HG03354 (cell line): ENCODE measurements at regions not wholly inside any gene's neighbourhood (a gene's known extent, or its start where the extent isn't known, plus 50 kb on each side); places are given as distances from the start of the nearest gene placed in this dataset.
"Not testable (repeated sequence)": the region's sequence is repeated elsewhere in the genome, so short reads cannot be mapped to it uniquely, and the experiment has no call there.

Source experiments
- ATAC-seq: cut with Tn5 transposase; IDR thresholded peaks from one replicate; pipeline ENCODE4 v1.9.1; 2021; ENCODE audit warnings: mild to moderate bottlenecking; ENCODE audit not compliant: unreplicated experiment, poor library complexity, severe bottlenecking

- ATAC-seq = no peak
These were observed 101.5 kb upstream of the ANK3 start for GRCh38 chr10:60491162-60491561.

- no peak for ATAC-seq
These were observed 100.3 kb upstream of the ANK3 start for GRCh38 chr10:60490013-60490412.

GRCh38 chr10:60488111-60488669 is 98.5 kb upstream of the ANK3 start:
- no peak for ATAC-seq

GRCh38 chr10:60487543-60487942 is 97.9 kb upstream of the ANK3 start:
- ATAC-seq = no peak

GRCh38 chr10:60485025-60485424 is 95.3 kb upstream of the ANK3 start:
- no peak for ATAC-seq

GRCh38 chr10:60480865-60481563 is 91.3 kb upstream of the ANK3 start:
- no peak for ATAC-seq

GRCh38 chr10:60479305-60480020 is 89.8 kb upstream of the ANK3 start:
- ATAC-seq = peak; percentile 46

- ATAC-seq = no peak
These were observed 86.8 kb upstream of the ANK3 start for GRCh38 chr10:60476451-60476850.

GRCh38 chr10:60473557-60473956 is 83.9 kb upstream of the ANK3 start:
- no peak for ATAC-seq

- no peak for ATAC-seq
These were observed 80.4 kb upstream of the ANK3 start for GRCh38 chr10:60470091-60470490.

- ATAC-seq = not testable (repeated sequence)
These were observed 79.5 kb upstream of the ANK3 start for GRCh38 chr10:60469147-60469546.

GRCh38 chr10:60467202-60467546 is 77.5 kb upstream of the ANK3 start:
- no peak for ATAC-seq

GRCh38 chr10:60466267-60467201 is 76.9 kb upstream of the ANK3 start:
- ATAC-seq = no peak

- no peak for ATAC-seq
These were observed 76.1 kb upstream of the ANK3 start for GRCh38 chr10:60465801-60466200.

- ATAC-seq = no peak
These were observed 75.0 kb upstream of the ANK3 start for GRCh38 chr10:60464659-60465058.

- ATAC-seq = no peak
These were observed 74.1 kb upstream of the ANK3 start for GRCh38 chr10:60463746-60464145.

- ATAC-seq = no peak
These were observed 72.0 kb upstream of the ANK3 start for GRCh38 chr10:60461688-60462087.

- ATAC-seq = no peak
These were observed 70.2 kb upstream of the ANK3 start for GRCh38 chr10:60459701-60460457.

- no peak for ATAC-seq
These were observed 66.4 kb upstream of the ANK3 start for GRCh38 chr10:60456053-60456452.

GRCh38 chr10:60454336-60454735 is 64.7 kb upstream of the ANK3 start:
- no peak for ATAC-seq
